ENCODE measurements at regions not wholly inside any gene's neighbourhood (a gene's known extent, or its start where the extent isn't known, plus 50 kb on each side); places are given as distances from the start of the nearest gene placed in this dataset.

GRCh38 chr2:118490330-118490729, 357.1 kb downstream of the EN1 start:
- Mint-ChIP-seq H3K36me3 (peaks cover 8% of the 10 kb centered on the region), H3K9me3 (peaks cover 14% of the 10 kb centered on the region), H3K4me1 (peaks cover 11% of the 10 kb centered on the region), H3K27ac (no peak overlapping the region), H3K4me3 (no peak overlapping the region), H3K27me3 (ENCODE audit: insufficient read depth, low read depth) (peaks cover 14% of the 10 kb centered on the region)
- Histone ChIP-seq H3K4me2 (no peak overlapping the region), H3K4me1 (peaks cover 4% of the 10 kb centered on the region), H4K20me1 (ENCODE audit: low read depth) (no peaks in the 10 kb centered on the region), H3K27me3 (peaks cover 56% of the 10 kb centered on the region), H3F3A (ENCODE audit: low read depth) (no peaks in the 10 kb centered on the region), H2AFZ (replicated peaks) (no peak overlapping the region), H3K9me3 (ENCODE audit: low read depth) (no peaks in the 10 kb centered on the region), H3K9ac (no peak overlapping the region), H3K27ac (no peak overlapping the region), H3K36me3 (no peaks in the 10 kb centered on the region), H3K79me2 (ENCODE audit: low read depth) (no peaks in the 10 kb centered on the region), H3K4me3 (no peak overlapping the region)
- TF ChIP-seq EZH2 (IDR thresholded peaks at IDR 0.05) (no peak), CTCF (IDR thresholded peaks at IDR 0.05) (no peak), EZH2phosphoT487 (IDR thresholded peaks at IDR 0.05) (no peak)
- no peak for DNase-seq (ENCODE audit: low spot score)

GRCh38 chr2:118489712-118490299, 357.6 kb downstream of the EN1 start:
- H3K79me2 ChIP-seq (ENCODE audit: low read depth), result no peaks in the 10 kb centered on the region
- H3K36me3 Mint-ChIP-seq, result peaks cover 8% of the 10 kb centered on the region
- DNase-seq (ENCODE audit: low spot score), result no peak
- H3K36me3 ChIP-seq, result no peaks in the 10 kb centered on the region
- H3K4me1 ChIP-seq, result peaks cover 4% of the 10 kb centered on the region
- H3K27ac ChIP-seq, result no peak overlapping the region
- H3K9ac ChIP-seq, result no peak overlapping the region
- no peaks in the 10 kb centered on the region for H3K9me3 ChIP-seq (ENCODE audit: low read depth)
- H3K4me3 Mint-ChIP-seq, result no peak overlapping the region
- no peak overlapping the region for H3K4me2 ChIP-seq
- H3F3A ChIP-seq (ENCODE audit: low read depth), result no peaks in the 10 kb centered on the region
- no peak overlapping the region for H3K27ac Mint-ChIP-seq
- H3K9me3 Mint-ChIP-seq, result peaks cover 14% of the 10 kb centered on the region
- H4K20me1 ChIP-seq (ENCODE audit: low read depth), result no peaks in the 10 kb centered on the region
- TF ChIP-seq EZH2phosphoT487 (IDR thresholded peaks at IDR 0.05) (no peak), EZH2 (IDR thresholded peaks at IDR 0.05) (no peak), CTCF (IDR thresholded peaks at IDR 0.05) (no peak)
- no peak overlapping the region for H3K4me3 ChIP-seq
- H3K27me3 ChIP-seq, result peaks cover 61% of the 10 kb centered on the region
- H3K4me1 Mint-ChIP-seq, result peaks cover 11% of the 10 kb centered on the region
- H2AFZ ChIP-seq (replicated peaks), result no peak overlapping the region
- peaks cover 14% of the 10 kb centered on the region for H3K27me3 Mint-ChIP-seq (ENCODE audit: insufficient read depth, low read depth)

GRCh38 chr2:118481299-118481698, 366.1 kb downstream of the EN1 start:
- no peak overlapping the region for H2AFZ ChIP-seq (replicated peaks)
- H3K36me3 Mint-ChIP-seq, result peaks cover under 1% of the 10 kb centered on the region
- no peak for DNase-seq (ENCODE audit: low spot score)
- peaks cover 4% of the 10 kb centered on the region for H3K4me1 ChIP-seq
- TF ChIP-seq EZH2phosphoT487 (IDR thresholded peaks at IDR 0.05), result no peak
- TF ChIP-seq EZH2 (IDR thresholded peaks at IDR 0.05), result no peak
- no peak for TF ChIP-seq CTCF (IDR thresholded peaks at IDR 0.05)
- H3K79me2 ChIP-seq (ENCODE audit: low read depth), result no peaks in the 10 kb centered on the region
- no peak overlapping the region for H3K4me3 Mint-ChIP-seq
- H3K9ac ChIP-seq, result no peak overlapping the region
- no peak overlapping the region for H3K4me3 ChIP-seq
- H3K9me3 ChIP-seq (ENCODE audit: low read depth), result no peaks in the 10 kb centered on the region
- H3K27ac Mint-ChIP-seq, result no peak overlapping the region
- H3K4me1 Mint-ChIP-seq, result peaks cover 24% of the 10 kb centered on the region
- H3K27me3 Mint-ChIP-seq (ENCODE audit: insufficient read depth, low read depth), result peaks cover 32% of the 10 kb centered on the region
- H3K4me2 ChIP-seq, result no peak overlapping the region
- H3K27ac ChIP-seq, result no peak overlapping the region
- peaks cover 94% of the 10 kb centered on the region for H3K27me3 ChIP-seq
- peaks cover 62% of the 10 kb centered on the region for H4K20me1 ChIP-seq (ENCODE audit: low read depth)
- peaks cover 5% of the 10 kb centered on the region for H3F3A ChIP-seq (ENCODE audit: low read depth)
- H3K9me3 Mint-ChIP-seq, result peaks cover 6% of the 10 kb centered on the region
- H3K36me3 ChIP-seq, result no peaks in the 10 kb centered on the region

All from neural progenitor cell (in vitro differentiated cells).